Upper lobe of left lung (tissue), 4 donors: ENCODE measurements at regions not wholly inside any gene's neighbourhood (a gene's known extent, or its start where the extent isn't known, plus 50 kb on each side); places are given as distances from the start of the nearest gene placed in this dataset.

ENCODE experiments used
- POLR2A ChIP-seq, 4 donors: fragments of 450-650 bp; IDR thresholded peaks; one replicate each; pipeline ENCODE4 v1.5.1; 2016 to 2017; ENCODE audit warnings: antibody characterized with exemption in 4 of 4, mild to moderate bottlenecking in 2 of 4
- POLR2AphosphoS5 ChIP-seq, 2 donors: sonication (generic); formaldehyde crosslinking; IDR thresholded peaks; one replicate each; pipeline ENCODE4 v1.5.1; 2017; ENCODE audit warnings: antibody characterized with exemption in 2 of 2
- TF ChIP-seq, protein P1 (sequence below), 6 experiments: fragments of 450-650 bp in 4 of 6; fragments of 200-600 bp in 2 of 6; sonication (generic) in 2 of 6; IDR thresholded peaks; one replicate each; pipeline ENCODE4 v1.5.1; 2016 to 2019; ENCODE audit warnings: antibody characterized with exemption in 6 of 6

DNA sequence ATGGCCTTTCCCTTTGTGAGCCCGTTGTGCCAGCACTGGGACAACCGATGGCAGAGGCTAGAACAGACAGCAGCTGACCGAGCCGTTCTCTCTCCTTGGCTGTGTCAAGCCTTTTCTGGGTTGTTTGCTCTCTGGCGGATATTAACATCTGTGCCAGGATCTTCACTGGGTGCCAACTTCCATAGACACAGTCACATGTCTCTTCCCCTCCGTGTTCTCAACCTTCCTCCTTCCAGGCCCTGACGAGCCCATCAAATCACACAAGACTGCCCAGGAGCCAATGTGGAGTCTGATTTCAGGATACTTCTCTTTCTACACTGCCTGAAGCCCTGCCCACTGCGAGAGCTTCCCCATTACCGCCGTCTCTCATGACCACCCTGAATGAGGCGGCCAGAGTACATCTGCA, 111.0 kb upstream of the RALGAPA2 start:
- TF ChIP-seq, protein P1, sequence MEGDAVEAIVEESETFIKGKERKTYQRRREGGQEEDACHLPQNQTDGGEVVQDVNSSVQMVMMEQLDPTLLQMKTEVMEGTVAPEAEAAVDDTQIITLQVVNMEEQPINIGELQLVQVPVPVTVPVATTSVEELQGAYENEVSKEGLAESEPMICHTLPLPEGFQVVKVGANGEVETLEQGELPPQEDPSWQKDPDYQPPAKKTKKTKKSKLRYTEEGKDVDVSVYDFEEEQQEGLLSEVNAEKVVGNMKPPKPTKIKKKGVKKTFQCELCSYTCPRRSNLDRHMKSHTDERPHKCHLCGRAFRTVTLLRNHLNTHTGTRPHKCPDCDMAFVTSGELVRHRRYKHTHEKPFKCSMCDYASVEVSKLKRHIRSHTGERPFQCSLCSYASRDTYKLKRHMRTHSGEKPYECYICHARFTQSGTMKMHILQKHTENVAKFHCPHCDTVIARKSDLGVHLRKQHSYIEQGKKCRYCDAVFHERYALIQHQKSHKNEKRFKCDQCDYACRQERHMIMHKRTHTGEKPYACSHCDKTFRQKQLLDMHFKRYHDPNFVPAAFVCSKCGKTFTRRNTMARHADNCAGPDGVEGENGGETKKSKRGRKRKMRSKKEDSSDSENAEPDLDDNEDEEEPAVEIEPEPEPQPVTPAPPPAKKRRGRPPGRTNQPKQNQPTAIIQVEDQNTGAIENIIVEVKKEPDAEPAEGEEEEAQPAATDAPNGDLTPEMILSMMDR (IDR thresholded peaks at IDR 0.05), result no peak
- no peak for TF ChIP-seq POLR2AphosphoS5 (IDR thresholded peaks at IDR 0.05)
- no peak for TF ChIP-seq POLR2A (IDR thresholded peaks at IDR 0.05)
